ENCODE measurements at regions not wholly inside any gene's neighbourhood (a gene's known extent, or its start where the extent isn't known, plus 50 kb on each side); places are given as distances from the start of the nearest gene placed in this dataset.

- DNase-seq (ENCODE audit: low read depth, low spot score) = no peak
- no peak overlapping the region for H3K27ac ChIP-seq
These were observed 226.2 kb upstream of the SDK2 start for GRCh38 chr17:73870473-73870872.

- DNase-seq (ENCODE audit: low read depth, low spot score) = no peak
- no peak overlapping the region for H3K27ac ChIP-seq
These were observed 228.6 kb upstream of the SDK2 start for GRCh38 chr17:73872816-73873215.

- peak; percentile 51 for DNase-seq (ENCODE audit: low read depth, low spot score)
- no peak overlapping the region for H3K27ac ChIP-seq
These were observed 229.9 kb upstream of the SDK2 start for GRCh38 chr17:73874008-73874720.

- no peak for DNase-seq (ENCODE audit: low read depth, low spot score)
- no peak overlapping the region for H3K27ac ChIP-seq
These were observed 231.1 kb upstream of the SDK2 start for GRCh38 chr17:73875346-73875745.

GRCh38 chr17:73877962-73878361, 233.7 kb upstream of the SDK2 start:
- no peak overlapping the region for H3K27ac ChIP-seq
- no peak for DNase-seq (ENCODE audit: low read depth, low spot score)

GRCh38 chr17:73878923-73879322, 234.7 kb upstream of the SDK2 start:
- H3K27ac ChIP-seq = no peak overlapping the region
- no peak for DNase-seq (ENCODE audit: low read depth, low spot score)

GRCh38 chr17:73879987-73880386, 235.7 kb upstream of the SDK2 start:
- no peak overlapping the region for H3K27ac ChIP-seq
- no peak for DNase-seq (ENCODE audit: low read depth, low spot score)

- no peak overlapping the region for H3K27ac ChIP-seq
- DNase-seq (ENCODE audit: low read depth, low spot score) = no peak
These were observed 238.3 kb upstream of the SDK2 start for GRCh38 chr17:73882590-73882989.

GRCh38 chr17:73883175-73883574, 238.9 kb upstream of the SDK2 start:
- no peak overlapping the region for H3K27ac ChIP-seq

GRCh38 chr17:73887739-73888138, 243.5 kb upstream of the SDK2 start:
- no peak overlapping the region for H3K27ac ChIP-seq
- no peak for DNase-seq (ENCODE audit: low read depth, low spot score)

More at GRCh38 chr17:73883175-73883574, 238.9 kb upstream of the SDK2 start:
- DNase-seq (ENCODE audit: low read depth, low spot score) = no peak

GRCh38 chr17:73888862-73889261, 244.6 kb upstream of the SDK2 start:
- H3K27ac ChIP-seq = no peak overlapping the region
- no peak for DNase-seq (ENCODE audit: low read depth, low spot score)

- no peak overlapping the region for H3K27ac ChIP-seq
- no peak for DNase-seq (ENCODE audit: low read depth, low spot score)
These were observed 245.2 kb upstream of the SDK2 start for GRCh38 chr17:73889439-73889838.

GRCh38 chr17:73890831-73891405, 246.7 kb upstream of the SDK2 start:
- DNase-seq (ENCODE audit: low read depth, low spot score) = no peak
- H3K27ac ChIP-seq = no peak overlapping the region

GRCh38 chr17:73895157-73895556, 250.9 kb upstream of the SDK2 start:
- no peak for DNase-seq (ENCODE audit: low read depth, low spot score)
- H3K27ac ChIP-seq = no peak overlapping the region

GRCh38 chr17:73896966-73897365, 252.7 kb upstream of the SDK2 start:
- no peak for DNase-seq (ENCODE audit: low read depth, low spot score)
- no peak overlapping the region for H3K27ac ChIP-seq

GRCh38 chr17:73899839-73900238, 255.6 kb upstream of the SDK2 start:
- DNase-seq (ENCODE audit: low read depth, low spot score) = no peak
- H3K27ac ChIP-seq = no peak overlapping the region

- H3K27ac ChIP-seq = no peak overlapping the region
- no peak for DNase-seq (ENCODE audit: low read depth, low spot score)
These were observed 256.3 kb upstream of the SDK2 start for GRCh38 chr17:73900516-73900915.

- no peak for DNase-seq (ENCODE audit: low read depth, low spot score)
- no peak overlapping the region for H3K27ac ChIP-seq
These were observed 257.0 kb upstream of the SDK2 start for GRCh38 chr17:73901249-73901648.

- H3K27ac ChIP-seq = no peak overlapping the region
- DNase-seq (ENCODE audit: low read depth, low spot score) = no peak
These were observed 257.6 kb upstream of the SDK2 start for GRCh38 chr17:73901661-73902415.

- no peak overlapping the region for H3K27ac ChIP-seq
- no peak for DNase-seq (ENCODE audit: low read depth, low spot score)
These were observed 258.4 kb upstream of the SDK2 start for GRCh38 chr17:73902416-73903181.

Measured in epithelial cell of prostate (primary cell).